Peyer's patch (tissue), 4 donors: ENCODE measurements at regions not wholly inside any gene's neighbourhood (a gene's known extent, or its start where the extent isn't known, plus 50 kb on each side); places are given as distances from the start of the nearest gene placed in this dataset.

Experiments
- DNase-seq, 3 donors: peaks; one replicate each; pipeline ENCODE4 v3.0.0-alpha.2; 2017 to 2019
- H3K27ac ChIP-seq, 4 donors: fragments of 200-600 bp; sonication (generic); one replicate each; pipeline ENCODE4 v1.5.1; 2016 to 2019
- H3K27me3 ChIP-seq, 2 donors: fragments of 200-600 bp; sonication (generic); one replicate each; pipeline ENCODE4 v1.5.1; 2019
- H3K36me3 ChIP-seq, 3 donors: fragments of 200-600 bp; sonication (generic); one replicate each; pipeline ENCODE4 v1.5.1; 2016 to 2019
- H3K4me1 ChIP-seq, 4 donors: fragments of 200-600 bp; sonication (generic); one replicate each; pipeline ENCODE4 v1.5.1; 2016 to 2019
- H3K4me3 ChIP-seq, 4 donors: fragments of 200-600 bp; sonication (generic); 1 replicate in 3 of 4; 2 replicates in 1 of 4; pipeline ENCODE4 v1.5.1; 2016 to 2019; ENCODE audit warnings: mild to moderate bottlenecking in 1 of 4
- H3K9me3 ChIP-seq, 4 donors: fragments of 200-600 bp; sonication (generic); one replicate each; pipeline ENCODE4 v1.5.1; 2016 to 2019; ENCODE audit warnings: mild to moderate bottlenecking in 1 of 4
- POLR2A ChIP-seq, 2 donors: fragments of 450-650 bp; IDR thresholded peaks; one replicate each; pipeline ENCODE4 v1.5.1; 2017; ENCODE audit warnings: antibody characterized with exemption in 2 of 2, mild to moderate bottlenecking in 2 of 2, moderate library complexity in 2 of 2
- TF ChIP-seq, protein P1 (sequence below), 6 experiments: fragments of 450-650 bp in 4 of 6; fragments of 200-600 bp in 2 of 6; sonication (generic) in 1 of 6; IDR thresholded peaks; one replicate each; pipeline ENCODE4 v1.5.1; 2017 to 2019; ENCODE audit warnings: antibody characterized with exemption in 6 of 6, mild to moderate bottlenecking in 3 of 6, moderate library complexity in 1 of 6

DNA sequence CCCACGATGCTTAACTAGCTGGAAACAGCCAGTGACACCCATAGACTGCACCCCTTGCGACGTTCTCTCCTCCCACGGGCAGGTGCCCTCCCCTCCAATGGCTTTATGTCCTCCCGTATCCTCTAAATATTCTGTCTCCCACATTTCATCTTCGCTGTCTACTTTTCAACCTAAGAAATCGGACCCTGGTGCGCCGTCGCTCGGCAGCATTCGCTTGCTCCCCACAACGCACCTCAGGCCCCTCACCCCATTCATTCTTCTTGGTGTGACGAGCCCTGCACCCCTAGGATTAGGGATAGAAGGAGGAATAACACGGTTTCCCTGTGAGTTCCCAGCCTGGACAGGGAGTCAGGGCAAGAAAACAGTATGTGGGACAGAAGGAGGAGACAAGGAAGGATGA is 74.3 kb upstream of the FOXQ1 start:
- Histone ChIP-seq H3K9me3 (no peaks in the 10 kb centered on the region), H3K36me3 (no peaks in the 10 kb centered on the region), H3K4me3 (no peak overlapping the region), H3K27ac (no peak overlapping the region), H3K27me3 (no peaks in the 10 kb centered on the region), H3K4me1 (peaks cover 0 to 2% (median 0%) of the 10 kb centered on the region in 4 donors)
- TF ChIP-seq POLR2A (IDR thresholded peaks at IDR 0.05), result no peak
- TF ChIP-seq, protein P1, sequence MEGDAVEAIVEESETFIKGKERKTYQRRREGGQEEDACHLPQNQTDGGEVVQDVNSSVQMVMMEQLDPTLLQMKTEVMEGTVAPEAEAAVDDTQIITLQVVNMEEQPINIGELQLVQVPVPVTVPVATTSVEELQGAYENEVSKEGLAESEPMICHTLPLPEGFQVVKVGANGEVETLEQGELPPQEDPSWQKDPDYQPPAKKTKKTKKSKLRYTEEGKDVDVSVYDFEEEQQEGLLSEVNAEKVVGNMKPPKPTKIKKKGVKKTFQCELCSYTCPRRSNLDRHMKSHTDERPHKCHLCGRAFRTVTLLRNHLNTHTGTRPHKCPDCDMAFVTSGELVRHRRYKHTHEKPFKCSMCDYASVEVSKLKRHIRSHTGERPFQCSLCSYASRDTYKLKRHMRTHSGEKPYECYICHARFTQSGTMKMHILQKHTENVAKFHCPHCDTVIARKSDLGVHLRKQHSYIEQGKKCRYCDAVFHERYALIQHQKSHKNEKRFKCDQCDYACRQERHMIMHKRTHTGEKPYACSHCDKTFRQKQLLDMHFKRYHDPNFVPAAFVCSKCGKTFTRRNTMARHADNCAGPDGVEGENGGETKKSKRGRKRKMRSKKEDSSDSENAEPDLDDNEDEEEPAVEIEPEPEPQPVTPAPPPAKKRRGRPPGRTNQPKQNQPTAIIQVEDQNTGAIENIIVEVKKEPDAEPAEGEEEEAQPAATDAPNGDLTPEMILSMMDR (IDR thresholded peaks at IDR 0.05), result no peak
- no peak for DNase-seq

DNA sequence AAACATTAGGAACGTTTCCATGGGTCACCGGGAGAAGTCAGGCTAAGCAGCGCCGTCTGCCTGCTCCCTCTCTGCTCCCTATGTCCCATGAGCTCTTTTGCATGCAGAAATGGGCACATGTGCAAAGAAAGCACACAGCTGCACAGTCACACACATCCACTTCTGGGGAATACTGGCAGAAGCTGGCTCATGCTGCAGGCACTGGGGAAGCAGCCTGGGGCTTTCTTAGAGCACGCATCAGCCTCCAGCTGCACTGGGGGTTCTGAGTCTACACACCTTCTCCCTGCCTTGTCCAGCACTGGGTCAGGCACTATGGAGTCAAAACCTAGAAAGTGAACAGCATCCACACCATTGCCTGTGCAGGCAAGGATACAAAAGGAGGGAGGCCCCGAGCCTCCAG is 76.1 kb upstream of the FOXQ1 start:
- Histone ChIP-seq H3K9me3 (no peaks in the 10 kb centered on the region), H3K4me1 (no peaks in the 10 kb centered on the region), H3K36me3 (no peaks in the 10 kb centered on the region), H3K27ac (no peak overlapping the region), H3K4me3 (no peak overlapping the region), H3K27me3 (no peaks in the 10 kb centered on the region)
- DNase-seq, result no peak
- TF ChIP-seq, protein P1 (IDR thresholded peaks at IDR 0.05), result no peak
- no peak for TF ChIP-seq POLR2A (IDR thresholded peaks at IDR 0.05)

- H3K4me3 ChIP-seq, result no peak overlapping the region
- no peak for TF ChIP-seq POLR2A (IDR thresholded peaks at IDR 0.05)
- TF ChIP-seq, protein P1 (IDR thresholded peaks at IDR 0.05), result no peak
- no peaks in the 10 kb centered on the region for H3K9me3 ChIP-seq
- DNase-seq, result no peak
- no peak overlapping the region for H3K27ac ChIP-seq
- H3K36me3 ChIP-seq, result no peaks in the 10 kb centered on the region
- H3K27me3 ChIP-seq, result no peaks in the 10 kb centered on the region
- H3K4me1 ChIP-seq, result no peaks in the 10 kb centered on the region
Measured at GRCh38 chr6:1233924-1234323, 78.0 kb upstream of the FOXQ1 start.

GRCh38 chr6:1232578-1232977 is 79.3 kb upstream of the FOXQ1 start:
- H3K27me3 ChIP-seq, result no peaks in the 10 kb centered on the region
- no peak overlapping the region for H3K27ac ChIP-seq
- no peaks in the 10 kb centered on the region for H3K36me3 ChIP-seq
- H3K4me3 ChIP-seq, result no peak overlapping the region
- DNase-seq, result no peak
- no peaks in the 10 kb centered on the region for H3K4me1 ChIP-seq
- H3K9me3 ChIP-seq, result no peaks in the 10 kb centered on the region
- TF ChIP-seq, protein P1 (IDR thresholded peaks at IDR 0.05), result no peak
- no peak for TF ChIP-seq POLR2A (IDR thresholded peaks at IDR 0.05)

- no peaks in the 10 kb centered on the region for H3K9me3 ChIP-seq
- DNase-seq, result no peak
- no peaks in the 10 kb centered on the region for H3K4me1 ChIP-seq
- no peak for TF ChIP-seq POLR2A (IDR thresholded peaks at IDR 0.05)
- TF ChIP-seq, protein P1 (IDR thresholded peaks at IDR 0.05), result no peak
- H3K27ac ChIP-seq, result no peak overlapping the region
- H3K27me3 ChIP-seq, result no peaks in the 10 kb centered on the region
- H3K4me3 ChIP-seq, result no peak overlapping the region
- H3K36me3 ChIP-seq, result no peaks in the 10 kb centered on the region
Measured at GRCh38 chr6:1231941-1232340, 80.0 kb upstream of the FOXQ1 start.
